ENCODE measurements at regions not wholly inside any gene's neighbourhood (a gene's known extent, or its start where the extent isn't known, plus 50 kb on each side); places are given as distances from the start of the nearest gene placed in this dataset.

GRCh38 chr3:40593351-40593750 lies 68.6 kb downstream of the ZNF621 start:
- no peak for ATAC-seq
- no peaks in the 10 kb centered on the region for H3K36me3 Mint-ChIP-seq
- H3K4me1 Mint-ChIP-seq: no peaks in the 10 kb centered on the region
- DNase-seq: no peak
- POLR2A ChIA-PET: no interaction called here
- H3K27ac Mint-ChIP-seq: no peak overlapping the region
- H3K9me3 Mint-ChIP-seq: no peaks in the 10 kb centered on the region
- H3K27me3 Mint-ChIP-seq: peaks cover 4 to 24% (median 12%) of the 10 kb centered on the region in 5 donors
- no peak overlapping the region for H3K4me3 Mint-ChIP-seq

GRCh38 chr3:40597441-40597840 lies 72.7 kb downstream of the ZNF621 start:
- H3K4me3 Mint-ChIP-seq: no peak overlapping the region
- H3K9me3 Mint-ChIP-seq: no peaks in the 10 kb centered on the region
- ATAC-seq: no peak
- peaks cover 8 to 53% (median 22%) of the 10 kb centered on the region in 5 donors for H3K27me3 Mint-ChIP-seq
- peak overlapping the region in 1 of 10 donors; percentile 30 for H3K27ac Mint-ChIP-seq
- POLR2A ChIA-PET: no interaction called here
- H3K36me3 Mint-ChIP-seq: no peaks in the 10 kb centered on the region
- no peak for DNase-seq
- no peaks in the 10 kb centered on the region for H3K4me1 Mint-ChIP-seq

GRCh38 chr3:40598338-40598737 lies 73.6 kb downstream of the ZNF621 start:
- no peaks in the 10 kb centered on the region for H3K9me3 Mint-ChIP-seq
- no peaks in the 10 kb centered on the region for H3K4me1 Mint-ChIP-seq
- H3K4me3 Mint-ChIP-seq: no peak overlapping the region
- H3K27me3 Mint-ChIP-seq: peaks cover 9 to 56% (median 26%) of the 10 kb centered on the region in 5 donors
- ATAC-seq: no peak
- POLR2A ChIA-PET: no interaction called here
- H3K27ac Mint-ChIP-seq: no peak overlapping the region
- DNase-seq: no peak
- H3K36me3 Mint-ChIP-seq: no peaks in the 10 kb centered on the region

DNA sequence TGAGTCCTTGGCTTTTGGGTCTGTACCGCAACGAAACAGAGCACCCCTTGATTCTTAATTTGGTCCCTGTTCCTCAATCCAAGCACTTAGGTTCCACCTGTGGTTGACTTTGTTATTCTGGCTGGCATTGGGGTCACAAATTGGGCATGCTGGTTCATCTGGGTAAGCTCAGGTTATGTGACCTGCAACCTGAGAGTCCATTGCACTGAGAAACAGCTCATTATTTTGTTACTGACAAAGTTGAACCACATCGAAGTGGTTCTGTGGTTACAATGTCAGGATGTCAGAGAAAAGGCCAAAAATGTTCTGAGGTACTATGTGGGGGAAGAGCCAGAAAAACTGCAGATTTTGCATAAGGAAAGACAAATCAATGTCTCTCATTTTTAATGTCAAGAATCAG lies 74.2 kb downstream of the ZNF621 start:
- H3K4me3 Mint-ChIP-seq: no peak overlapping the region
- H3K27ac Mint-ChIP-seq: no peak overlapping the region
- DNase-seq (no peak), ATAC-seq (no peak)
- H3K36me3 Mint-ChIP-seq: no peaks in the 10 kb centered on the region
- POLR2A ChIA-PET: no interaction called here
- H3K4me1 Mint-ChIP-seq: no peaks in the 10 kb centered on the region
- H3K9me3 Mint-ChIP-seq: no peaks in the 10 kb centered on the region
- peaks cover 9 to 62% (median 26%) of the 10 kb centered on the region in 5 donors for H3K27me3 Mint-ChIP-seq

- POLR2A ChIA-PET: no interaction called here
- ATAC-seq (no peak), DNase-seq (no peak)
- Mint-ChIP-seq H3K9me3 (no peaks in the 10 kb centered on the region), H3K27ac (no peak overlapping the region), H3K36me3 (no peaks in the 10 kb centered on the region), H3K4me1 (no peaks in the 10 kb centered on the region), H3K27me3 (peaks cover 12 to 60% (median 25%) of the 10 kb centered on the region in 5 donors), H3K4me3 (no peak overlapping the region)
Measured at GRCh38 chr3:40602778-40603385, 78.1 kb downstream of the ZNF621 start.

- Mint-ChIP-seq H3K36me3 (no peaks in the 10 kb centered on the region), H3K27me3 (peaks cover 14 to 34% (median 17%) of the 10 kb centered on the region in 5 donors), H3K4me1 (no peaks in the 10 kb centered on the region), H3K27ac (no peak overlapping the region), H3K9me3 (no peaks in the 10 kb centered on the region), H3K4me3 (no peak overlapping the region)
- POLR2A ChIA-PET: no interaction called here
- ATAC-seq (no peak), DNase-seq (no peak)
Measured at GRCh38 chr3:40605960-40606359, 81.2 kb downstream of the ZNF621 start.

- Mint-ChIP-seq H3K9me3 (no peaks in the 10 kb centered on the region), H3K4me3 (no peak overlapping the region)
- POLR2A ChIA-PET: no interaction called here
Measured at GRCh38 chr3:40608091-40608490, 83.3 kb downstream of the ZNF621 start.

DNA sequence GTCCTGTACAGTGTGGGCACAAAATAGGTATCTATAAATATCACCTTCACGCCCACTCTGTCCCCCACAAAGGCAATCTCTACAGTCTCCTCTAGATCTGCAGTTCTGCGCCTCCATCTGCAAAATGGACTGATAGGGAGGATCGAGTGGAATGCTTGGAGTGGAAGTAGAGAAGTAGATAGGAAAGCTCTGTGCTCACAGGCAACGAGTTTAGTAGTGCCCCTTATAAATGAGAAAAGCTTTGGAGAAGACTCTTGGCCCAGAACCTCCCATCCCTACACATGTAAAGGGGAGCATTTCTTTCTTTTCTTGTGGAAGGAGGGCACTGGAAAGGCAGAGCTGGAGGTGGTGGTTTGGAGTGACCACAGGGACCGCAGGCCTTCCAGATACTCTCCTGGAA lies 88.5 kb downstream of the ZNF621 start:
- peaks cover 0 to 9% (median 7%) of the 10 kb centered on the region in 4 donors for H3K4me1 Mint-ChIP-seq
- POLR2A ChIA-PET: no interaction called here
- H3K4me3 Mint-ChIP-seq: no peak overlapping the region
- H3K27ac Mint-ChIP-seq: no peak overlapping the region
- H3K36me3 Mint-ChIP-seq: no peaks in the 10 kb centered on the region
- ATAC-seq (no peak), DNase-seq (no peak)
- no peaks in the 10 kb centered on the region for H3K9me3 Mint-ChIP-seq
- H3K27me3 Mint-ChIP-seq: peaks cover 26 to 43% (median 39%) of the 10 kb centered on the region in 5 donors

More at GRCh38 chr3:40608091-40608490, 83.3 kb downstream of the ZNF621 start:
- Mint-ChIP-seq H3K36me3 (no peaks in the 10 kb centered on the region), H3K27me3 (peaks cover 12 to 33% (median 15%) of the 10 kb centered on the region in 5 donors), H3K27ac (no peak overlapping the region), H3K4me1 (no peaks in the 10 kb centered on the region)
- no peak for ATAC-seq
- DNase-seq: no peak

DNA sequence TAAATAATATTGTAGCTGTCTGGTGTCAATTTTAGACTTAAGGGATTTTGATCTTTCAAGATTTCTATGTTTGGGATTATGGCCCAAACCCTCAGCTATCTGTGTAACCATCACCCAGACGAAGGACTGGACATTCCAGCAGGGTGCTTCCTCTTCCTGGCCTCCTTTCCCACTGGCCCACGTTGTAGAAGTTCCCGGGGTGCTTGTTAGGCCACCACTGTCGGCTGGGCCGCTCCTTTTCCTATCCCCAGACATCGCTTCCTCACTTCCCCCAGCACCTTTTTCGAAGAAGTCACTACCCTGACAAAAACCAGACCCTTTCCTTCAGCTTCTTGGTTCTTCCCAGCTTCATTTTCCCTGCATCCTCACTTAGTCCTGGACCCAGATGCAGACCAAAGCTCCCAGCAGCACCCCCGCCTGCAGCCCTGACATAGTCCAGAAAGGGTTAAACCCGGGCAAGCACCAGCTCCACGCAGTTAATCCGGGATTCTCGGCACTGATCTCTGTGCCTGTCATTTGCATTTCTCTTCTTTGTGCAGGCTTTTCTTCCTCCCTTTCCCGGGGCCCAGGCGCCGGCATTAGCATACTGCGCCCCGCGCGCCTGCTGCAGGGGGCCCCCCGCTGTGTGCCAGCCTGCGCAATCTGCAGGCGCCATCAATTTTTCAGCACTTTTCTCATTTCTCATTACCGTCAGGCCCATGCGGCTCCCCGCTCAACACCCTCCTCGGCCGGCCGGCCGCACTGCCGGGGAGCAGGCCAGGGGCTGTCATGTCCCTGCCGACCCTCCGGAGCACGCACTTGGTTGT lies 90.6 kb downstream of the ZNF621 start:
- ATAC-seq (no peak), DNase-seq (no peak)
- POLR2A ChIA-PET: no interaction called here
- peaks cover 0 to 9% (median 7%) of the 10 kb centered on the region in 4 donors for H3K4me1 Mint-ChIP-seq
- H3K27me3 Mint-ChIP-seq: peaks cover 24 to 46% (median 36%) of the 10 kb centered on the region in 5 donors
- peak overlapping the region in 1 of 10 donors; percentile 46 for H3K27ac Mint-ChIP-seq
- peak overlapping the region in 1 of 10 donors; percentile 34 for H3K4me3 Mint-ChIP-seq
- H3K9me3 Mint-ChIP-seq: no peaks in the 10 kb centered on the region
- no peaks in the 10 kb centered on the region for H3K36me3 Mint-ChIP-seq

- ATAC-seq (no peak), DNase-seq (no peak)
- Mint-ChIP-seq H3K4me3 (peak overlapping the region in 1 of 10 donors; percentile 34), H3K9me3 (no peaks in the 10 kb centered on the region), H3K4me1 (peaks cover 1 to 9% (median 7%) of the 10 kb centered on the region in 4 donors), H3K27me3 (peaks cover 28 to 46% (median 38%) of the 10 kb centered on the region in 5 donors), H3K27ac (no peak overlapping the region), H3K36me3 (no peaks in the 10 kb centered on the region)
- POLR2A ChIA-PET: no interaction called here
Measured at GRCh38 chr3:40615918-40616819, 91.4 kb downstream of the ZNF621 start.

DNA sequence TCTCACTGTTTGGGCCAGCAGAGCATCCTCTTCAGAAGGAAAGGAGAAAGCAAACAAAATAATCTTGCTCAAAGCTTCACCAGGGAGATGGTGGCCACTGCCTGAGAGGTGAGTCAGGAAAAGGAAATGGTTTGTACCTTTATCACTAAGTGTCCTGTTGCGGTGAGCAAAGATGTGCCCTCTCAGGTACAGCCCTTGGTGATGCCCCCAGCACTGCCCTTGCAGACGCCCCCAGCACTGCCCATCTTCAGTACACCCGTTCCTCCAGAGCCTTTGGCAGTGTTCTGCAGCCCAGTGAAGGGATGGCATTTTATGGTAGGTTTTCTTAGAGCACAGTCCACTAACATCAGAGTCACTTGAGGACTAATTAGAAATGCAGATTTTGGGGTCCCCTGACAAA lies 92.3 kb downstream of the ZNF621 start:
- peaks cover 1 to 9% (median 7%) of the 10 kb centered on the region in 4 donors for H3K4me1 Mint-ChIP-seq
- no peak overlapping the region for H3K4me3 Mint-ChIP-seq
- H3K9me3 Mint-ChIP-seq: no peaks in the 10 kb centered on the region
- no peak for DNase-seq
- ATAC-seq: no peak
- H3K27me3 Mint-ChIP-seq: peaks cover 26 to 46% (median 37%) of the 10 kb centered on the region in 5 donors
- POLR2A ChIA-PET: no interaction called here
- no peaks in the 10 kb centered on the region for H3K36me3 Mint-ChIP-seq
- no peak overlapping the region for H3K27ac Mint-ChIP-seq

- Mint-ChIP-seq H3K4me3 (no peak overlapping the region), H3K9me3 (peaks cover 0 to 3% (median 0%) of the 10 kb centered on the region in 9 donors), H3K4me1 (peaks cover 4 to 9% (median 7%) of the 10 kb centered on the region in 4 donors), H3K36me3 (no peaks in the 10 kb centered on the region), H3K27ac (no peak overlapping the region), H3K27me3 (peaks cover 26 to 46% (median 32%) of the 10 kb centered on the region in 5 donors)
- DNase-seq: no peak
- no peak for ATAC-seq
- POLR2A ChIA-PET: no interaction called here
Measured at GRCh38 chr3:40618158-40618557, 93.4 kb downstream of the ZNF621 start.

DNA sequence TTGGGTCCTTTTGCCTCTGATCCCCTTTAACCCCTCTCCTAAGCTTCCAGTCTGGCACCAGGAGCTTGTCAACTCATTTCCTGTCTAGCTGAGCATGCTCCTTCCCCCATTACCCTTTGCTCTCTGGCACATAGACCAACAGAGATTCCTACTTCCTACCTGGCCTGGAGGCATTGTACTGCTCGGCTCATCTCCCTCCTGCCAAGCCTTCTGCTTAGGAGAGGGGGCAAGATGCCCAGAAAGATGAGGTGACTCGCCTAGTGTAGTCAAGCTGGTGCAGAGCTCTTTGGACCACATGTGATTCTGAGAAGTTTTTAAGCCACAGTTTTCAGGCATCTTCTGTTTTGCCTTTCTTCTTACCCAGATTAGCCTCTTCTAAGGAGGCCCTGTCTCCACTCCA lies 95.4 kb downstream of the ZNF621 start:
- ATAC-seq: no peak

More for the DNA sequence above, 95.4 kb downstream of the ZNF621 start:
- peaks cover 20 to 36% (median 26%) of the 10 kb centered on the region in 5 donors for H3K27me3 Mint-ChIP-seq
- H3K9me3 Mint-ChIP-seq: peaks cover 0 to 3% (median 0%) of the 10 kb centered on the region in 9 donors
- H3K27ac Mint-ChIP-seq: no peak overlapping the region
- POLR2A ChIA-PET: no interaction called here
- H3K36me3 Mint-ChIP-seq: no peaks in the 10 kb centered on the region
- H3K4me1 Mint-ChIP-seq: peaks cover 4 to 9% (median 6%) of the 10 kb centered on the region in 4 donors
- DNase-seq: no peak
- no peak overlapping the region for H3K4me3 Mint-ChIP-seq
